Ovary (tissue), 3 donors: ENCODE measurements at regions not wholly inside any gene's neighbourhood (a gene's known extent, or its start where the extent isn't known, plus 50 kb on each side); places are given as distances from the start of the nearest gene placed in this dataset.

Experiments
- CTCF ChIP-seq, 3 donors: fragments of 450-650 bp in 2 of 3; fragments of 200-600 bp in 1 of 3; IDR thresholded peaks; one replicate each; pipeline versions ENCODE4 v1.5.1 to v1.8.0; 2016 to 2022; ENCODE audit warnings: antibody characterized with exemption in 3 of 3, mild to moderate bottlenecking in 1 of 3
- POLR2A ChIP-seq: fragments of 450-650 bp; IDR thresholded peaks from one replicate; pipeline ENCODE4 v1.6.1; 2017; ENCODE audit warnings: antibody characterized with exemption, mild to moderate bottlenecking, moderate library complexity
- donor health status: DM: no; HTN: no; CAD: no.

DNA sequence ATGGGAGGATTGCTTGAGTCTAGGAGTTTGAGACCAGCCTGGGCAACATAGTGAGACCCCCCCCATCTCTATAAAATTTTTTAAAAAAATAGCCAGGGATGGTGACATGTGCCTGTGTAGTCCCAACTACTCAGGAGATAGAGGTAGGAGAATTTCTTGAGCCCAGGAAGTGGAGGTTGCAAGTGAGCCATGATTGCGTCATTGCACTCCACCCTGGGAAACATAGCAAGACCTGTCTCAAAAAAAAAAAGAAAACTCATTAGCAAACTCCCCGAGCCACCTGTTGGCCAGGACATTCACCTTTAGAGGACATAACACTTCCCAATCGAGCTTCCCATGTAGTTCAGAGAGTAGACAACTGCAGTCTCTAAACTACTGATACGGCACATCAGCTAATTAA, 274.2 kb downstream of the ABCC12 start:
- TF ChIP-seq POLR2A (no peak), CTCF (IDR thresholded peaks at IDR 0.05) (no peak)
